ENCODE measurements at regions not wholly inside any gene's neighbourhood (a gene's known extent, or its start where the extent isn't known, plus 50 kb on each side); places are given as distances from the start of the nearest gene placed in this dataset.

DNA sequence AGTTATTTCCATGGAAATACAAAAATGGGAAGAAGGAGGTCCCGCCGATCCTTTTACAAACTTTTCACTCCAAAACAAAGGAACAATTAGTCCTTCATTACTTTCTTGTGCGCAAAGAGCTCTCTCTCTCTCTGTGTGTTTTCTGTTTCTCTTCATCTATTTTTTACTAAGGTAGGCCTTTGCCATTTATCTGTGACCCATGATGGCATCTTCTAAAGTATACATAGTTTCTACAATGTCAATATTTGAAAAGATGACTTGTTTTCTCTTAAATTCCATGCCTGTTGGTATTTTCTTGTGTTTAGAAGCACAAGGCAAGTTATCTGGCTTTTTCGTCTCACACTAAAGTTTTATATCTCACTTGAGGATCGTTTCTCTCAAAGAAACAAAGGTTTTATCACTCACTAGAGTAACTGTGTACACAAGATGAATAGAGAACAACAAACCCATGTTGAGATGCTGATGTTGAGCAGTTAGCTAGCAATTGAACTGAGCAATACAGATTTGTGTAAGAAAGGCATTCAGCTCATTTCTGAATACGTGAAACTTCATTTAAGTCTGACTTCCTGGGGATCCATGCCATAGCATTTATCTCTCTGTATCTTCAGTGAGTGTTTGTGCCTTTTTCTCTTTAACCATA is 250.3 kb downstream of the GBA3 start:
- TF ChIP-seq, protein P1, sequence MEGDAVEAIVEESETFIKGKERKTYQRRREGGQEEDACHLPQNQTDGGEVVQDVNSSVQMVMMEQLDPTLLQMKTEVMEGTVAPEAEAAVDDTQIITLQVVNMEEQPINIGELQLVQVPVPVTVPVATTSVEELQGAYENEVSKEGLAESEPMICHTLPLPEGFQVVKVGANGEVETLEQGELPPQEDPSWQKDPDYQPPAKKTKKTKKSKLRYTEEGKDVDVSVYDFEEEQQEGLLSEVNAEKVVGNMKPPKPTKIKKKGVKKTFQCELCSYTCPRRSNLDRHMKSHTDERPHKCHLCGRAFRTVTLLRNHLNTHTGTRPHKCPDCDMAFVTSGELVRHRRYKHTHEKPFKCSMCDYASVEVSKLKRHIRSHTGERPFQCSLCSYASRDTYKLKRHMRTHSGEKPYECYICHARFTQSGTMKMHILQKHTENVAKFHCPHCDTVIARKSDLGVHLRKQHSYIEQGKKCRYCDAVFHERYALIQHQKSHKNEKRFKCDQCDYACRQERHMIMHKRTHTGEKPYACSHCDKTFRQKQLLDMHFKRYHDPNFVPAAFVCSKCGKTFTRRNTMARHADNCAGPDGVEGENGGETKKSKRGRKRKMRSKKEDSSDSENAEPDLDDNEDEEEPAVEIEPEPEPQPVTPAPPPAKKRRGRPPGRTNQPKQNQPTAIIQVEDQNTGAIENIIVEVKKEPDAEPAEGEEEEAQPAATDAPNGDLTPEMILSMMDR (IDR thresholded peaks at IDR 0.05): no peak
- TF ChIP-seq POLR2A (IDR thresholded peaks at IDR 0.05): no peak
